BLaER1 (cell line): ENCODE measurements at regions not wholly inside any gene's neighbourhood (a gene's known extent, or its start where the extent isn't known, plus 50 kb on each side); places are given as distances from the start of the nearest gene placed in this dataset.
A peak's percentile ranks its signal among the peaks of the same experiment; 100 is the strongest.

Experiments used
- H3K27ac ChIP-seq: shearing (Covaris generic); formaldehyde crosslinking; 2 replicates; pipeline ENCODE4 v1.8.1; 2022
- H3K27me3 ChIP-seq: shearing (Covaris generic); formaldehyde crosslinking; 2 replicates; pipeline ENCODE4 v1.8.1; 2022
- H3K36me3 ChIP-seq: shearing (Covaris generic); formaldehyde crosslinking; 2 replicates; pipeline ENCODE4 v1.8.1; 2022
- H3K4me1 ChIP-seq: shearing (Covaris generic); formaldehyde crosslinking; 2 replicates; pipeline ENCODE4 v1.8.1; 2022
- H3K4me2 ChIP-seq: shearing (Covaris generic); formaldehyde crosslinking; 2 replicates; pipeline ENCODE4 v1.8.1; 2022
- H3K4me3 ChIP-seq: shearing (Covaris generic); formaldehyde crosslinking; 2 replicates; pipeline ENCODE4 v1.8.1; 2022
- H3K9ac ChIP-seq: shearing (Covaris generic); formaldehyde crosslinking; 2 replicates; pipeline ENCODE4 v1.8.1; 2022
- H3K9me3 ChIP-seq: shearing (Covaris generic); formaldehyde crosslinking; 2 replicates; pipeline ENCODE4 v1.8.1; 2022
- H4K20me1 ChIP-seq: shearing (Covaris generic); formaldehyde crosslinking; 2 replicates; pipeline ENCODE4 v1.8.1; 2022
- Cebpa-rat ChIP-seq: shearing (Covaris generic); IDR thresholded peaks from 2 replicates; pipeline ENCODE4 v1.8.1; 2022

DNA sequence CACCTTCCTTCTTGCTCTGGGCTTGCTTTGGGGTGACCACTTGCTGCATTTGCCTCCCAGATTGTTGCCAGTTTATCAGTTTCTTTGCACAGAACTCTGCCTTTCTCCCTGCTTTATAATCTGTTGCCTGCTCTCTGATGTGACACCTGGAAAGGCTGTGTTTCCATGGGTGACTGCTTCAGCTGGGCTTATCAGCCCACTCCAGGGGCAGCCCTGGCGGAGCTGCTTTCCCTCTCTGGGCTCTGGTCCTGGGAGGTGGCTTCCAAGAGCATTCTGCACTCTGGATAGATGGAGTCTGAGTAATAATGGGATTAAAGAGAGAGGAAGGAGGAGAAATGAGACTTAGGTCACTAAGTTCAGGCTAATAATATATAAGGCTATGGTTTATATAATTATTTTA lies 352.7 kb downstream of the TSN start:
- Histone ChIP-seq H3K4me1 (peaks cover 65% of the 10 kb centered on the region), H3K9me3 (peaks cover 10% of the 10 kb centered on the region; the same call in 1 of the 2 replicates), H4K20me1 (no peaks in the 10 kb centered on the region), H3K27me3 (no peaks in the 10 kb centered on the region), H3K36me3 (no peaks in the 10 kb centered on the region), H3K27ac (no peak overlapping the region), H3K4me3 (no peak overlapping the region), H3K4me2 (peak overlapping the region; percentile 16), H3K9ac (no peak overlapping the region)
- no peak for TF ChIP-seq Cebpa-rat

DNA sequence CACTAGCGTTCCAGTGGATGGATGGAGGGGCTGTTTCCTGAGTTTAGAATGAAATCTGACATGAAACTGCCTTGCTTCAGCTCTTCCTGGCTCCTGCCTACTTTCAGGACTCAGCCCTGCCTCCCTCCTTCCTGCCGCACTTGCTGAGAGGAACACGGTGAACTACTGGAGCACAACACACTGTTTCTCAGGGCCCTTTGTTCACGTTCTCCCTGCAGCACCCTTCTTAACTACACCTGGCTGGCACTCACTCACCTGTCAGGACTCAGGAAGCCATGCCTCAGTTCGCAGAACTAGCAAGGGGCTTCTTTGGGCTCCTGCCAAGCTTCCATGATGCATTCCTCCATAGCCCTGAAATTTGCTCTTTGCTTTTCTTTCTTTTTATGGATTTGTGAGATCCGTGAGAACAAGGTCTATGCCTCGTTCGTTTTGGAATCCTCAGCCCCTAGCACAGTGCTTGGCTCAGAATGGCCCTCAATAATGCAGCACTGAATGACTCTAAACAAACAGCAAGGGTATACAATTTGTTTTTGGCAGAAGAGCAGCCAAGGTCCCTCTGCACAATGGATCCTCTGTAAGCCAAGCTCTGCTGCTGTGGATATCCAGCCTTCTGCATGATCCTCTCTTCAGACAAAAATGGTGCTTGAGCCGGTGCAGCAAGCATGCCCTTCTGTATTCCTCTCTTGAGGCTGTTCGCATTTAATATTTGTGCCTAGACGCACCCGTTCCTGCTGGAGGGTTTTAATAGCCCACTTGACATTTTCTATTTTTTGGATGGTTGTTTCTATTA lies 357.0 kb downstream of the TSN start:
- Histone ChIP-seq H3K36me3 (no peaks in the 10 kb centered on the region), H3K27ac (no peak overlapping the region), H3K9ac (no peak overlapping the region), H3K4me3 (no peak overlapping the region), H4K20me1 (no peaks in the 10 kb centered on the region), H3K4me1 (peaks cover 34% of the 10 kb centered on the region), H3K4me2 (peak overlapping the region; percentile 37), H3K27me3 (no peaks in the 10 kb centered on the region), H3K9me3 (no peaks in the 10 kb centered on the region)
- TF ChIP-seq Cebpa-rat: no peak

- Histone ChIP-seq H3K36me3 (no peaks in the 10 kb centered on the region), H3K4me3 (no peak overlapping the region), H3K4me2 (0 out of 2 replicates have a peak overlapping the region, but pooled peaks have one; percentile 7), H4K20me1 (no peaks in the 10 kb centered on the region), H3K9ac (no peak overlapping the region), H3K27me3 (no peaks in the 10 kb centered on the region), H3K27ac (no peak overlapping the region), H3K4me1 (peaks cover 16% of the 10 kb centered on the region), H3K9me3 (no peaks in the 10 kb centered on the region)
- no peak for TF ChIP-seq Cebpa-rat
Observed at GRCh38 chr2:122114421-122114820, 359.0 kb downstream of the TSN start.

GRCh38 chr2:122117371-122117770 lies 361.9 kb downstream of the TSN start:
- TF ChIP-seq Cebpa-rat: no peak
- no peak overlapping the region for H3K4me2 ChIP-seq
- no peaks in the 10 kb centered on the region for H4K20me1 ChIP-seq
- H3K27ac ChIP-seq: no peak overlapping the region
- no peaks in the 10 kb centered on the region for H3K27me3 ChIP-seq
- H3K4me3 ChIP-seq: no peak overlapping the region
- H3K9ac ChIP-seq: no peak overlapping the region
- H3K9me3 ChIP-seq: peaks cover 5% of the 10 kb centered on the region; the same call in 1 of the 2 replicates
- peaks cover 6% of the 10 kb centered on the region for H3K4me1 ChIP-seq
- no peaks in the 10 kb centered on the region for H3K36me3 ChIP-seq

- H3K4me3 ChIP-seq: no peak overlapping the region
- no peaks in the 10 kb centered on the region for H3K27me3 ChIP-seq
- no peaks in the 10 kb centered on the region for H3K4me1 ChIP-seq
- no peaks in the 10 kb centered on the region for H4K20me1 ChIP-seq
- no peak overlapping the region for H3K9ac ChIP-seq
- H3K27ac ChIP-seq: no peak overlapping the region
- no peaks in the 10 kb centered on the region for H3K36me3 ChIP-seq
- TF ChIP-seq Cebpa-rat: no peak
- no peak overlapping the region for H3K4me2 ChIP-seq
- H3K9me3 ChIP-seq: peaks cover 63% of the 10 kb centered on the region
Observed at GRCh38 chr2:122129399-122129798, 373.9 kb downstream of the TSN start.

GRCh38 chr2:122132147-122132691 lies 376.8 kb downstream of the TSN start:
- Histone ChIP-seq H3K4me3 (no peak overlapping the region), H3K9ac (no peak overlapping the region), H3K4me2 (no peak overlapping the region), H4K20me1 (no peaks in the 10 kb centered on the region), H3K9me3 (peaks cover 41% of the 10 kb centered on the region), H3K27ac (no peak overlapping the region), H3K27me3 (no peaks in the 10 kb centered on the region), H3K4me1 (peaks cover 16% of the 10 kb centered on the region), H3K36me3 (no peaks in the 10 kb centered on the region)
- no peak for TF ChIP-seq Cebpa-rat

GRCh38 chr2:122135021-122135937 lies 379.8 kb downstream of the TSN start:
- Histone ChIP-seq H3K36me3 (no peaks in the 10 kb centered on the region), H3K27me3 (no peaks in the 10 kb centered on the region), H3K9ac (no peak overlapping the region), H3K27ac (no peak overlapping the region), H3K4me2 (peak overlapping the region; percentile 4; the same call in 1 of the 2 replicates), H3K4me1 (peaks cover 17% of the 10 kb centered on the region), H4K20me1 (no peaks in the 10 kb centered on the region), H3K4me3 (no peak overlapping the region), H3K9me3 (peaks cover 16% of the 10 kb centered on the region)
- TF ChIP-seq Cebpa-rat: no peak

- H4K20me1 ChIP-seq: no peaks in the 10 kb centered on the region
- TF ChIP-seq Cebpa-rat: no peak
- no peak overlapping the region for H3K4me3 ChIP-seq
- peaks cover 8% of the 10 kb centered on the region for H3K9me3 ChIP-seq
- H3K4me2 ChIP-seq: peak overlapping the region; percentile 4; the same call in 1 of the 2 replicates
- no peaks in the 10 kb centered on the region for H3K36me3 ChIP-seq
- H3K9ac ChIP-seq: no peak overlapping the region
- peaks cover 17% of the 10 kb centered on the region for H3K4me1 ChIP-seq
- H3K27ac ChIP-seq: no peak overlapping the region
- H3K27me3 ChIP-seq: no peaks in the 10 kb centered on the region
Observed at GRCh38 chr2:122136056-122136455, 380.6 kb downstream of the TSN start.

GRCh38 chr2:122138561-122138960 lies 383.1 kb downstream of the TSN start:
- Histone ChIP-seq H3K9ac (no peak overlapping the region), H4K20me1 (no peaks in the 10 kb centered on the region)
- no peak for TF ChIP-seq Cebpa-rat

More at GRCh38 chr2:122138561-122138960, 383.1 kb downstream of the TSN start:
- Histone ChIP-seq H3K4me3 (no peak overlapping the region), H3K27ac (no peak overlapping the region), H3K36me3 (no peaks in the 10 kb centered on the region), H3K9me3 (peaks cover 4% of the 10 kb centered on the region; the same call in 1 of the 2 replicates), H3K4me2 (no peak overlapping the region), H3K27me3 (no peaks in the 10 kb centered on the region), H3K4me1 (peaks cover 17% of the 10 kb centered on the region)
